HUES64 (cell line): ENCODE measurements at regions not wholly inside any gene's neighbourhood (a gene's known extent, or its start where the extent isn't known, plus 50 kb on each side); places are given as distances from the start of the nearest gene placed in this dataset.

Source experiments
- H3K27ac ChIP-seq: 2 replicates; pipeline ENCODE4 v1.7.0; 2013; ENCODE audit warnings: low read depth, low read length, inconsistent platforms
- H3K27me3 ChIP-seq: 2 replicates; pipeline ENCODE4 v1.6.1; 2013; ENCODE audit warnings: mild to moderate bottlenecking, low read length; ENCODE audit not compliant: insufficient read depth
- H3K36me3 ChIP-seq: 2 replicates; pipeline ENCODE4 v1.6.1; 2013; ENCODE audit warnings: mild to moderate bottlenecking, low read length; ENCODE audit not compliant: insufficient read depth
- H3K4me1 ChIP-seq: 2 replicates; pipeline ENCODE4 v1.6.1; 2013; ENCODE audit warnings: mild to moderate bottlenecking, low read length, moderate library complexity; ENCODE audit not compliant: insufficient read depth
- H3K4me3 ChIP-seq: 2 replicates; pipeline ENCODE4 v1.5.1; 2013; ENCODE audit warnings: mild to moderate bottlenecking, low read length, moderate library complexity
- H3K9ac ChIP-seq: 2 replicates; pipeline ENCODE4 v1.6.1; 2013; ENCODE audit warnings: mild to moderate bottlenecking, low read depth, low read length
- H3K9me3 ChIP-seq: 2 replicates; pipeline ENCODE4 v1.6.1; 2013; ENCODE audit warnings: low read depth, low read length; ENCODE audit not compliant: insufficient read depth
- WGBS: fragments of 150-250, 120-280 bp; methylation state at CpG from one replicate; pipeline ENCODE4 v1.1.7; 2013; ENCODE audit warnings: missing lambda C conversion rate; 5-methylcytosine and 5-hydroxymethylcytosine counted together

DNA sequence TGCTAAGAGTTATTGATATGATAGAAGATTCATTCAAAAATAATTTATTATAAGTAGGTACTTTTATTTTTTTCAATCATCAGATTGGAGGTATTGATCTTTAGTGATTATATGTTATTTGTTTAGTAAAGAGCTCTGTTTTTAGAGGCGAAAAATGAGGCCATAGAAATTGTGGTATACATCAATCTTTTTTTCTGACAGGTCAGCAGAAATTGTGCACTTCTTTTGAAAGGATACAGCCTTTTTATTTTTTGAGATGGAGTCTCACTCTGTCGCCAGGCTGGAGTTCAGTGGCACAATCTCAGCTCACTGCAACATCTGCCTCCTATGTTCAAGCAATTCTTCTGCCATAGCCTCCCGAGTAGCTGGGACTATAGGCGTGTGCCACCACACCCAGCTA is 292.1 kb downstream of the BAMBI start:
- 69% methylated on average over 4 of the region's 4 CpGs for WGBS
- H3K9me3 ChIP-seq = no peaks in the 10 kb centered on the region
- H3K27ac ChIP-seq = no peak overlapping the region
- no peak overlapping the region for H3K4me3 ChIP-seq
- H3K27me3 ChIP-seq = no peaks in the 10 kb centered on the region
- H3K4me1 ChIP-seq = no peaks in the 10 kb centered on the region
- H3K36me3 ChIP-seq = no peaks in the 10 kb centered on the region
- H3K9ac ChIP-seq = no peak overlapping the region

DNA sequence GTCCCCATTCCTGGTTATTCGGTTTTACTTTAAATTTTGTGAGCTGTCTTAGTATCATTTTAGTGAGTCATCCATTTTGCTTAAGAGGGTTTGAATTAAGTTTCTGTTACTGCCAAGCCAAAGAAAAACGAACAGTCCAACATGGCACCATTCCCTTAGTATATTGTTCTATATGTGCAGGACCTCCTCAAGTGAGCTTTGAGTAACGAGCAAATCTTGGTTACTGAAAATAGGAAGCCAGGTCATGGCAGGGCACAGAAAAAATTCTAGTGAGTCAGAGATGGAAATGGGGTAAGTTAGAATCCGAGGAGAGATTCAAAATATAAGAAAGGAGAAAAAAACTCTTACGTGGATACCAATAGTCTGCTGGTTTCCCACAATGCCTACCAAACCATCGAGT is 292.9 kb downstream of the BAMBI start:
- Histone ChIP-seq H3K9me3 (no peaks in the 10 kb centered on the region), H3K27me3 (no peaks in the 10 kb centered on the region), H3K9ac (no peak overlapping the region), H3K27ac (no peak overlapping the region), H3K4me3 (no peak overlapping the region), H3K36me3 (no peaks in the 10 kb centered on the region), H3K4me1 (no peaks in the 10 kb centered on the region)
- 91% methylated on average over 6 of the region's 6 CpGs for WGBS

DNA sequence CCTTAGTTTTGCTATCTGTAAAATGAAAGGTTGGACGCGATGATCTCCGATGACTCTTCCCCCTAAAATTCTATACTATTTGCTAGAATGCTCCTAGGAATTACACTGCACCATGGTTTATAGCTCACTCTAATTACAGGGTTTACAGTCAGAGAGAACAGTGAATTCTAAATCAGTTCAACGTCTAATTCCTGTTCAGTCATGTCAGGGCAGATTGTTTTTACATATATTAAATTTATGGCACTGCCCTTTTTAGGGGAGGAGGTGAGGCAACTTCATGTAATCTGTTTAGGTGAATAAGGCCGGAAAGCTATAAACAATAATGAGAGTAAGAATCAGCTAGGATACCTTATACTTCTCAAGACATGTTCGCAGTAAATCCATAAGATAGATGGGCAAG is 293.9 kb downstream of the BAMBI start:
- no peaks in the 10 kb centered on the region for H3K9me3 ChIP-seq
- 96% methylated on average over 5 of the region's 6 CpGs for WGBS
- H3K27me3 ChIP-seq = no peaks in the 10 kb centered on the region
- no peak overlapping the region for H3K4me3 ChIP-seq
- H3K36me3 ChIP-seq = no peaks in the 10 kb centered on the region
- H3K4me1 ChIP-seq = peaks cover 8% of the 10 kb centered on the region; the same call in 1 of the 2 replicates
- H3K27ac ChIP-seq = no peak overlapping the region
- H3K9ac ChIP-seq = no peak overlapping the region

DNA sequence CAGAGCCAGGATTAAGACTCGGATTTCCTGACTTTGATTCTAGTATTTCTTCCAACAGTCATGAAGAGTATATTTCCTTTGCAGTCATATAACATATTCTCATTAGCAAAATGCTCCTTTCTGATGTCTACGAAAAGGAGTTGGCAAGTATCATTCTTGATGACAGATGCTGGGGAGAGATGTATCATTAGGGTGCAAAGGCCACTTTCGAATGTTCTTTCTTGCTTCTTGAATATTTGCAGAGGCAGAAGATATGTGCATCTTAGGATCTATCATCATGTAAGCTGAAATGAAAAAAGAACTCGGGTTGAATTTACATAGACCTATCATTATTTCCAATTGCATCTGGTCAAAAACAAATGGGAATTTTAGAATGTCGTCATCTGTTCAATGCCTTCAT is 294.4 kb downstream of the BAMBI start:
- WGBS = 94% methylated on average over 5 of the region's 5 CpGs
- no peaks in the 10 kb centered on the region for H3K36me3 ChIP-seq
- no peak overlapping the region for H3K27ac ChIP-seq
- H3K27me3 ChIP-seq = no peaks in the 10 kb centered on the region
- H3K4me1 ChIP-seq = peaks cover 10% of the 10 kb centered on the region; the same call in 1 of the 2 replicates
- H3K9ac ChIP-seq = no peak overlapping the region
- no peaks in the 10 kb centered on the region for H3K9me3 ChIP-seq
- no peak overlapping the region for H3K4me3 ChIP-seq

DNA sequence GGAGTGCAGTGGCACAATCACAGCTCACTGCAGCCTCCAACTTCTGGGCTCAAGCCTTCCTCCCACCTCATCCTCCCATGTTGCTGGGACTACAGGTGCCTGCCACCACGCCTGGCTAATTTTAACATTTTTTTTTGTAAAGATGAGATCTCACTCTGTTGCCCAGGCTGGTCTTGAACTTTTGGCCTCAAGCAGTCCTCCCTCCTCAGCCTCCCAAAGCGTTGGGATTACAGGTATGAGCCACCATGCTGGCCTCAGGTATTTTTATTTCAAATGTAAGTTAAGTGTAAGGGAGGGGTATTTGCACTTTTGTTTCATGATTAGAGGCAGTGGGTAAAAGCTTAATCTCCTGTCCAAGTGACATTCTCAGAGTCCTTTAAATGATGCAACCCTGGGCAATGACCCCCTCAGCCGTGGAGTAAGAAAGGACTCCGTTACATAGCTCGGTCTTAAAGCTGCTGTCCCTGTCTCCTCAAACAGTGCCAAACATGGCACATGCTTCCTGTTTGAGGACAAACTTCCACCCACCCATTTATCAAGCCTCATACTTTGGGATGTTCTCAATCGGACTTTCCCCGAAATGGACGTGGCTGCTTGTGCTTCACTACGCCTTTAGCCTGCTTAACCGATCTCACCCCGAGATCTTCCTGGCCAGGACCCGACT is 296.1 kb downstream of the BAMBI start:
- no peaks in the 10 kb centered on the region for H3K9me3 ChIP-seq
- H3K27me3 ChIP-seq = no peaks in the 10 kb centered on the region
- no peak overlapping the region for H3K9ac ChIP-seq
- 97% methylated on average over 12 of the region's 12 CpGs for WGBS
- no peaks in the 10 kb centered on the region for H3K36me3 ChIP-seq
- peaks cover 10% of the 10 kb centered on the region; the same call in 1 of the 2 replicates for H3K4me1 ChIP-seq
- H3K4me3 ChIP-seq = no peak overlapping the region
- H3K27ac ChIP-seq = no peak overlapping the region

DNA sequence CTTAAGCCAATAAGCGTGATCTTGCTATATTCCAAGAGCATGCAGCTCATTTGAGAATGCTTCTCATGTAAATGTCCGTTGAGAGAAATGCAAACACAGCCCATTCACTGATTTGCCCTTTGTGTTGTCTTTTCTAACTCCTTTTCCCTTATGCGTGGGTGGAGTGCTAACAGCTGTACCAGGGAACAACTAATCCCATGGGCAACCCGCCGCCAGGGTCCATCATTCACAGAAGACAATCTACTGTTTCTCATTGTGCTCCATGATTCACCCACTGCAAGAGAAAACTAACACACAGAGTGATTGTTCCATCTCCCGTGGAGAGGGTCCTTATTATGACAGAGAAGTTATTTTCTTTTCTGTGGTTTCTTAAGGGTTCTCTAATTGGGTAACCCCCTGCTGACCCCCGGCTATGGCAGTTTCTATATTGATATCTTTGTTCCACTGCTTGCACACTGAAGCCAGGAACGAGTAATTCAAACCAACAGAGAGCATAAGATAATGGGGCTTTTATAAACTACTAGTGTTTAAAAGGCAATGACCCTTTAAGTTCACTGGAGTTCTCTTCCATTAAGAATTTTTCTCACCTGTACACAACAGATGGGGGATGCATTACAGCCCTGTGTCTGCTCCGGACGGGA is 298.7 kb downstream of the BAMBI start:
- no peaks in the 10 kb centered on the region for H3K27me3 ChIP-seq
- H3K27ac ChIP-seq = peak overlapping the region; percentile 24; the same call in 1 of the 2 replicates
- H3K4me3 ChIP-seq = no peak overlapping the region
- peaks cover 10% of the 10 kb centered on the region; the same call in 1 of the 2 replicates for H3K4me1 ChIP-seq
- H3K9me3 ChIP-seq = no peaks in the 10 kb centered on the region
- no peaks in the 10 kb centered on the region for H3K36me3 ChIP-seq
- 54% methylated on average over 10 of the region's 10 CpGs for WGBS
- no peak overlapping the region for H3K9ac ChIP-seq

DNA sequence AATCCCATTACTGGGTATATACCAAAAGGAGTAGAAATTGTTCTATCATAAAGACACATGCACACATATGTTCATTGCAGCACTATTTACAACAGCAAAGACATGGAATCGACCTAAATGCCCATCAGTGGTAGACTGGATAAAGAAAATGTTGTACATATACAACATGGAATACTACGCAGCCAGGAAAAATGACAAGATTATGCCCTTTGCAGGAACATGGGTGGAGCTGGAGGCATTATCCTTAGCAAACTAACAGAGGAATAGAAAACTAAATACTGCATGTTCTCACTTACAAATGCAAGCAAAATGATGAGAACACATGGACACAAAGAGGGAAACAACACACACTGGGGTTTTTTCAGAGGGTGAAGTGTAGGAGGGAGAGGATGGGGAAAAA is 300.2 kb downstream of the BAMBI start:
- Histone ChIP-seq H3K4me1 (peaks cover 10% of the 10 kb centered on the region; the same call in 1 of the 2 replicates), H3K36me3 (no peaks in the 10 kb centered on the region), H3K9ac (no peak overlapping the region), H3K4me3 (no peak overlapping the region), H3K9me3 (no peaks in the 10 kb centered on the region), H3K27ac (no peak overlapping the region), H3K27me3 (no peaks in the 10 kb centered on the region)
- 94% methylated on average over 2 of the region's 2 CpGs for WGBS

DNA sequence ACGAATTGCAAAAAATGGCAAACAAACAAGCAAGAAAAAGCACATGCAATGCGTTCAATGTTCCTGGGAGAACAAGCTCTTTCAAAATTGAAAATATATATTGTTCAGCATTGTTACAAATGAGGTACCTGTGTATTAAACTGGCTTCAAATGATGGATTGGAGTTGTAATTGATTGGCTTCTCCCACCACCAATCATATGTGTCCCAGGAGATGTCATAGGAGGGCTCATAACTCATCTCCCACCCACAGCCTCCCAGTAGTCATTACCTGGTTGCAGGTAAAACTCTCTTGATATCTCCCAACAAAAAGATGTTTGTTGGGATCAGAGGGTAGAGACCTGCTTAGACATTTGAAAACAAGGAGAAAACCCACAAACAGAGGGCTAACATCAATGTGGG is 302.9 kb downstream of the BAMBI start:
- Histone ChIP-seq H3K27ac (no peak overlapping the region), H3K4me3 (no peak overlapping the region), H3K9me3 (no peaks in the 10 kb centered on the region), H3K9ac (no peak overlapping the region), H3K4me1 (peaks cover 10% of the 10 kb centered on the region; the same call in 1 of the 2 replicates), H3K27me3 (no peaks in the 10 kb centered on the region), H3K36me3 (no peaks in the 10 kb centered on the region)
- 96% methylated on average over 2 of the region's 2 CpGs for WGBS

DNA sequence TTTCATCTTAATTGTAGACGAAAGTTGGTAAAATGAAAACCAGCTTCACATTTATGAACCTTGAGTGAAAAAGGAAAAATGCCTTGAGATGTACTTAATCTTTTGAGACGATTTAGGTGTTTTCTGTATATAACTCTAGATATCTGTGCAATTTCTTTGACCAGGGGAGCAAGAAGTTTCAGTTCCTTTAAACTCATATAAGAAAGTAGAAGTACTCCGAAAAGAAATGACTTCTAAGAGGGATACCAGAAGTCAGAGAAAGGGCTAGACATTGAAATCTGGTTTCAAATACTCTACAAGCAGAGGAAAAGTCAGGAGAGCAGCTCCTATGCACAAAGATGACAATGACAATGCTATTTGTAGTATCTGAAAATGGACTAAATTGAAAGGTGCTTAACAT is 303.7 kb downstream of the BAMBI start:
- Histone ChIP-seq H3K4me1 (0 out of 2 replicates have a peak, but pooled peaks cover 5% of the 10 kb centered on the region), H3K4me3 (no peak overlapping the region), H3K9me3 (no peaks in the 10 kb centered on the region), H3K9ac (no peak overlapping the region), H3K27me3 (no peaks in the 10 kb centered on the region), H3K27ac (no peak overlapping the region), H3K36me3 (no peaks in the 10 kb centered on the region)
- WGBS = 96% methylated on average over 3 of the region's 3 CpGs

DNA sequence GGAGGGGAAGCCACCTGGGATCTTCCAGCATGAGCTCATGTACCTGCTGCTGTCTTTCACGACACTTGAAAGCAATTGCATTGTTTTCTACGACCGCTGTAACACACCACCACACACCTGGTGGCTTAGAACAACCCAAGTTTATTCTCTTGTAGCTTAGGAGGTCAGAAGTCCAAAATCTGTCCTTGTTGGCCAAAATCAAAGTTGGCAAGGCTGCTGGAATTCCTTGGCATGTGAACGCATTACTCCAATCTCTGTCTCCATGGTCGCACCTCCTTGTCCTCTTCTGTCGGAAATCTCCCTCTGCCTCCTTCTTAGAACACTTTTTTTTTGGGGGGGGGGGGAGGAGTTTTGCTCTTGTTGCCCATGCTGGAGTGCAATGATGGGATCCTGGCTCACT is 305.7 kb downstream of the BAMBI start:
- 96% methylated on average over 5 of the region's 6 CpGs for WGBS
- H3K27me3 ChIP-seq = no peaks in the 10 kb centered on the region

DNA sequence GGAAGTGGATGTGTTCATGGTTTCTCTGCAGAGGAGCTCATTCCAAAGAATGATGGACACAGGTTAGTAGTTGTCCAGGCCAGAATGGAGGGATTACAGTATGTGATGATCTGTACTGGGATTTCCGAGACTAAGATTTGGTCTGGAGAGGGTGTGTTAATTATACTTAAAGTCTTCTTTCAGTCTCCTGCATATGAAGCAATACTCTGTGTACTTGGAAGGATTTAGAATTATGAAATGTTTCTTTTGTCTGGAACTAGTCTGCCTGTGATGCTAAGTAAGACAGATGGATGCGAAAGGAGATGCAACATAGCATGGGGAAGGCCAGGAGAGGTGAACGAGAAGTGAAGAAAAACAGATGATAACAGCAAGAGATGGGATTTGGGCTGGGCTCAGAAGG is 305.1 kb upstream of the LYZL1 start:
- WGBS = 63% methylated on average over 3 of the region's 3 CpGs
- Histone ChIP-seq H3K27ac (no peak overlapping the region), H3K36me3 (no peaks in the 10 kb centered on the region), H3K9ac (no peak overlapping the region), H3K4me3 (no peak overlapping the region), H3K27me3 (no peaks in the 10 kb centered on the region), H3K4me1 (no peaks in the 10 kb centered on the region), H3K9me3 (no peaks in the 10 kb centered on the region)

More for the DNA sequence above, 305.7 kb downstream of the BAMBI start:
- H3K36me3 ChIP-seq = no peaks in the 10 kb centered on the region
- no peak overlapping the region for H3K9ac ChIP-seq
- no peaks in the 10 kb centered on the region for H3K4me1 ChIP-seq
- no peaks in the 10 kb centered on the region for H3K9me3 ChIP-seq
- no peak overlapping the region for H3K27ac ChIP-seq
- no peak overlapping the region for H3K4me3 ChIP-seq
